IPS-15b (cell line): ENCODE measurements at regions not wholly inside any gene's neighbourhood (a gene's known extent, or its start where the extent isn't known, plus 50 kb on each side); places are given as distances from the start of the nearest gene placed in this dataset.

Experiments
- H3K27me3 ChIP-seq: one replicate; pipeline ENCODE4 v1.6.1; 2013; ENCODE audit warnings: low read length; ENCODE audit not compliant: control insufficient read depth, insufficient read depth
- H3K36me3 ChIP-seq: one replicate; pipeline ENCODE4 v1.6.1; 2013; ENCODE audit warnings: low read length; ENCODE audit not compliant: control insufficient read depth, insufficient read depth
- H3K4me1 ChIP-seq: one replicate; pipeline ENCODE4 v1.6.1; 2013; ENCODE audit warnings: mild to moderate bottlenecking, low read length; ENCODE audit not compliant: control insufficient read depth, insufficient read depth
- H3K4me3 ChIP-seq: one replicate; pipeline ENCODE4 v1.5.1; 2013; ENCODE audit warnings: low read depth, low read length
- H3K9ac ChIP-seq: one replicate; pipeline ENCODE4 v1.6.1; 2013; ENCODE audit warnings: low read depth, mild to moderate bottlenecking, low read length
- H3K9me3 ChIP-seq: one replicate; pipeline ENCODE4 v1.6.1; 2013; ENCODE audit warnings: mild to moderate bottlenecking, low read length; ENCODE audit not compliant: control insufficient read depth, insufficient read depth

DNA sequence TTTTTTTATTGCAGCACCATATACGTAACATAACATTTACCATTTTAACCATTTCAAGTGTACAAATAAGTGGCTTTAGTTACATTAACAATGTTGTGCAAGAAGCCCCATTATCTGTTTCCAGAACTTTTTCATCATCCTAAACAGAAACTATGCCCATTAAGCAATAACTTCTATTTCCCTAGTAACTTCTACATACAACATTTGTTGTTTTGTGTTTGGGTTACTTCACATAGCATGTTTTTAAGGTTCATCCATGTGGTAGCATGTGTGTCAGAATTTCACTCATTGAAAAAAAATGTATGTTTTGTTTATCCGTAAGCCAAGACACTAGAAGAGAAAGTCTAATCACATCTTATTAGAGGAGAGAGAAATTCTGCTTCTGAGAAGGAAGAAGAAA lies 450.5 kb upstream of the PDZRN3 start:
- Histone ChIP-seq H3K4me3 (no peak overlapping the region), H3K36me3 (no peaks in the 10 kb centered on the region), H3K9ac (no peak overlapping the region), H3K9me3 (no peaks in the 10 kb centered on the region), H3K4me1 (no peaks in the 10 kb centered on the region), H3K27me3 (no peaks in the 10 kb centered on the region)

DNA sequence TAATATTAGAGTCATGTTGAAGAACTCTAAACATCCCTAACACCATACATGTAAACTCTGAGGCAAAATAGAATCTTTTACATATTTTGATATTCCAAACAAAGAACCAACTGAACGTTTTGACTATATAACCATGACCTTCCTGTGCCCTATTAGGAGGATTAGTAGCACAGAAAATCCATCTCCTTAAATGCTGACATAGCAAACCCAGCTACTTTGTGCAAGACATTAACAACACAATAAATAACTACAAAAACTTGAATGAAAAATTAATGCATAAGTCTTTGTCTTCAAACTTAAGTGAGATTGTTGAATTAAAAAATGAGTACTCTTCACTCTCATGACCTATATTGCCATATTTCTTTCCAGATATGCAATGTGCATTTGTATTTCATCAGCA lies 450.0 kb upstream of the PDZRN3 start:
- no peaks in the 10 kb centered on the region for H3K9me3 ChIP-seq
- H3K36me3 ChIP-seq: no peaks in the 10 kb centered on the region
- no peaks in the 10 kb centered on the region for H3K4me1 ChIP-seq
- H3K9ac ChIP-seq: no peak overlapping the region
- H3K27me3 ChIP-seq: no peaks in the 10 kb centered on the region
- H3K4me3 ChIP-seq: no peak overlapping the region

DNA sequence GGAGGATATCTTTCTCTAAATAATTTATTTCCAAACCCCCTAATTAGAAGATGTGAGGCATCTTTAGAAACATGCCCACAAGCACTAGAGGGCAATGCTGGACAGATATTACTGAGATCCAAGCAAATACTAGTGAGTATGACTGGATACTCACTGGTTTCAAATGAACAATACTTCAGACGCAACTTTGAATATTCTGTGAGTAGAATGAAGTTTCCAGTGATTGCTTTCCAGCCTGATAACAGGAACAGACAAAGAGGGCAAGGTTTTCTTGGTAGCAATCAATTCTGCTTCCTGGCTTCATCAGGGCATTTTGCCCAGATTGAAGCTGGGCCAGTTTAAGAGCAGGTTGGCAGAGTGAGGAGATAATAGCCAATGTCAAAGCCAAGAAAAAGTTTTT lies 442.6 kb upstream of the PDZRN3 start:
- Histone ChIP-seq H3K9me3 (no peaks in the 10 kb centered on the region), H3K36me3 (no peaks in the 10 kb centered on the region), H3K4me1 (no peaks in the 10 kb centered on the region), H3K27me3 (no peaks in the 10 kb centered on the region), H3K4me3 (no peak overlapping the region), H3K9ac (no peak overlapping the region)

DNA sequence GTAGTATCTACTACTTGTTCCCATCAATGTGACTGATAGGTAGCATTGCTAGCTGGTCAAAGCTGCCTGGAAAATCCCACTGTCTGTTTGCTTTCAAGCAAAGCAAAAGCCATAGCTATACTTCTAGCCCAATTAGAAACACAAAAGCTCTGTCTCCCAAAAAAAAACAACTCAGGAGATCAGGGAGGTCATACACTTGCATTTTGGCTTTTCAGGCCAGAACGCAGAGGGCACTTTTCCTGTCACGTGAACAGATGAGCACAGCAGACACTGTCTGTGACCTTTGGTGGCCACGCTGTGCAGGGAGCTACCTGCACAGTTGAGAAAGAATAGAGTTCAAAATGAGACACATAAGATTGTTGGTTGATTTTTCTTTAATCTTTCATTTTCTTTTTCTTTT lies 441.7 kb upstream of the PDZRN3 start:
- Histone ChIP-seq H3K4me3 (no peak overlapping the region), H3K36me3 (no peaks in the 10 kb centered on the region), H3K4me1 (no peaks in the 10 kb centered on the region), H3K27me3 (no peaks in the 10 kb centered on the region), H3K9me3 (no peaks in the 10 kb centered on the region), H3K9ac (no peak overlapping the region)

DNA sequence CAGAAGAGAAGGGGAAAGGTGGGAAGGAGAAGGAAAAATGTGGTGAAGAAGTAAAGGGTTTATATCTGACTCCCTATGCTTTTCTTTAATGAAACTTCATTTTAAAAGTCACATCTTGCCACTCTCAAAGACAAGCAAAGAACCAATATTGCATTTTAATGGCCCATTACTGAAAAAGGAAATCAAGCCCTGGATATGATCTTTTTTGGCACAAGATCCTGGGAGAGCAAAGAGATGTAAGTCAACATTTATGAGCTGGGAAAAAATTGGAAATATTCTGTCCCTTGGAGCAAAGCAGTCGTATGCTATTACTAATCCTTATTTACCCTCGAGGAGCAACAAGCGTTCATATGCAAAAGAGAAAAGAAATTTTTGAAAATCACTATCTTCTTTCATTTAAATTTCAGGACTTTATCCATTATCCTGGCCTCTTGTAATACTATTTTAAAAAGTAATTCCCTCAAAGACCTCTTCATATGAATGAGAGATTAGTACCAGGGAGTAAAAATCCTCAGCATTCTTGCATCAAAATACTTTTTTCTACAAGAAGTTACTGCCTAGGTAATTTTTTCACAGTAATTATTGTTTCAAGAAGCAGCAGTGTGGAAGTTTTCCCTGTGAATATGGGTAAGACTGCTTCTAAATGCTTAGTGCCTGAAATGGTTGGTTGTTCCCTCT lies 435.3 kb upstream of the PDZRN3 start:
- Histone ChIP-seq H3K4me1 (peaks cover 2% of the 10 kb centered on the region), H3K9ac (no peak overlapping the region), H3K4me3 (no peak overlapping the region), H3K36me3 (no peaks in the 10 kb centered on the region), H3K27me3 (no peaks in the 10 kb centered on the region), H3K9me3 (no peaks in the 10 kb centered on the region)

DNA sequence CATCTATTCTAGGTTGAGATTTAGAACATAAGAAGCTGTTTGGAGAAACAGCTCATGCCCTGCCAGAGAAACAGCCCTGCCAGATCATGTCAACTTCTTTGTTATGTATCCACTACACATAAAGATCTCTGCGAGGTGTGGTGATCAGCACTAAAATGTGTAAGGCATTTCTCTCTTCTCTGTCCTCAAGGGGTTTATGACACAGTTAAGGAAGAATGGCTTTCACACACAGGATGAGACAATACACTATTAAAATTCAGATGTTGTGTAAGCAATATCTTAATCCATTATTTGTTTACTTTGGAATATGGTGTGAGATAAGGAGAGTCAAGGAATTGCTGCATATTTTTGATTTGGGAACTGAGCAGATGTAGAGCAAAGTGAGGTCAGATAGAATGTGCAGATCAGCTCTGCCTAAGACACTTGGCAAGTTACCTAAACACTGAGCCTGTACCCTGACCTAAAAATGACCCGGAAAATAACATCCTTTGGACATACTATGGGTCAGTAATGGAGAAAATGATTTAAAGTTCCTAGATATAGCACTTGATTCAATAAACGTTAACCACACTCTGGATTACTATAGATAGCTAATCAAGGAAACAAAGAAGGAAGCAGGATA lies 434.7 kb upstream of the PDZRN3 start:
- Histone ChIP-seq H3K4me3 (no peak overlapping the region), H3K36me3 (no peaks in the 10 kb centered on the region), H3K9me3 (no peaks in the 10 kb centered on the region), H3K27me3 (no peaks in the 10 kb centered on the region), H3K9ac (no peak overlapping the region), H3K4me1 (peaks cover 8% of the 10 kb centered on the region)

DNA sequence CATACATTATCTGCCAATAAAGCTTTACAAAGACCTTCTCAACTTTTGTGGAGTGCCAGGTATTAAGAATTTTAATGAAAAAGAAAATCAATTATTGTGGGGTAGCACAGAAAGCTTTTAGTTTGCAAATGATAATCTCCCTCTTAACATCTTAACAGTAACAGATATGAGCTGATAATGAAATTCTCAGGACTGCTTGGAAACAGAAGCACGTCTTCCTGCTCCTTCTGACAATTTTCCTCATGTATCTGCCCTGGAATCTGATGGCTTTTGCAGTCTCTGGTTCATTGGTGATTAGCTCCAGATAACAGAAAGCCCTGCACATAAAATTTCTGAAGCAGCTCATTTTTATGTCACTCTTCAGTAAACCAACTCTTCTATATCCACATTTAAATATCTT lies 432.4 kb upstream of the PDZRN3 start:
- Histone ChIP-seq H3K9me3 (no peaks in the 10 kb centered on the region), H3K36me3 (no peaks in the 10 kb centered on the region), H3K4me1 (peaks cover 8% of the 10 kb centered on the region), H3K4me3 (no peak overlapping the region), H3K9ac (no peak overlapping the region), H3K27me3 (no peaks in the 10 kb centered on the region)

DNA sequence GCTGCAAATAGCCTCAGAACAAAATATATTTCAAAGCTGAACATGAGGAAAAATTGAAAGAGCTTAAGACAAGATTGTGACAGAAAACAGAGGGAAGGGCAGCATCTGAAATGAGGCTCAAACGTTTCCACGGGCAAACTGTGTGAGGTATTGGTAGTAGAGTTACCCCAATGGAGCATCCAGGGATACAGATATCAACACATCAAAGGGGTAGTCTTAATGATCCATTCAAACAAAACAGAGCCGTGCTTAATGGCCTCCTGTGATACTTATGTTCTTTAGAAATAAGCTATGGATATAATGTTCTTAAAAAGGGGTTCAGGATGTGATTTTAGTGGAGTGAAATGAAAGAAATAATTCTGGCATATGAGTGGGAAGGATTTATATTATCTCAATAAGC lies 430.3 kb upstream of the PDZRN3 start:
- H3K9me3 ChIP-seq: no peaks in the 10 kb centered on the region
- H3K4me1 ChIP-seq: peaks cover 8% of the 10 kb centered on the region
- H3K27me3 ChIP-seq: no peaks in the 10 kb centered on the region
- H3K9ac ChIP-seq: no peak overlapping the region
- H3K4me3 ChIP-seq: no peak overlapping the region
- no peaks in the 10 kb centered on the region for H3K36me3 ChIP-seq

DNA sequence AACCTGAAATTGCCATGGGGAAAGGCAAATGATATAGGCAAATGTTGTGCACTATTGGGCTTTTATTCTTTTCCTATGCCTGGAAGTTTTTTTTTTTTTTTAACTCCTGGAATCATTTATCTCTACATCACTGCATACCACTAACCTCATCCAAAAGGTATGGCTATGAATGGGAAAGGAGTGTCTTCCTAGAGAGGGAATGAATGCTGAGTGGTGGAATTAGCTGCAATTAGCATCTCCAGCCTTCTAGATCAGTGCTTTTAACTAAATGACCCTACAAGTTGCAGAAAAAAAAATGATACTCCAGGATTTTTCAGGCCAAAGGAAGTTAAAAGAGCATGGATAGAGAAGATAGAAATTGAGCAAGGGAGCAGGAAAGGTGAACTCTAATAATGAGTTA lies 429.8 kb upstream of the PDZRN3 start:
- Histone ChIP-seq H3K9ac (no peak overlapping the region), H3K4me1 (peaks cover 8% of the 10 kb centered on the region), H3K27me3 (no peaks in the 10 kb centered on the region), H3K4me3 (no peak overlapping the region), H3K36me3 (no peaks in the 10 kb centered on the region), H3K9me3 (no peaks in the 10 kb centered on the region)

DNA sequence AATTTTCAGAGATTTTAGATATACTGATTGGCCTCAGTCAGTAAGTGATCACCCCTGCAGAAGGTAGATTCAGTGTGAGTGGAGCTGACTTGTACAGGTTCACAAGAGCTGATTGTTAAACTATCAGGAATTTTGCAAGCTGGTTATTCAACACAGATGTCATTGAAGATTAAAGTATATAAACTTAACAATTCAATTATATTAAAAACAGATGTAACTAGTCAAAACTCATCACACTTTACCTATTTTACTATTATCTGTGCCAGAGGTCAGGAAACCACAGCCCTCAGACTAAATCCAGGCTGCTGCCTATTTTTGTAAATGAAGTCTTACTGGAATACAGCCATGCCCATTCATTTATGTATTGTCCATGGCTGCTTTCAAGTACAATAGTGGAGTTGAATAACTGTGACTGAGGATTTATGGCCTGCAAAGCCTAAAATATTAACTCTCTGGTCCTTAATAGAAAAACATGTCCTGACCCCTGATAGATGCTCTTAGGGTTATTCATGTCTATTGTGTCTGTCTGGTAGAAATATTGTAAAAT lies 429.3 kb upstream of the PDZRN3 start:
- H3K36me3 ChIP-seq: no peaks in the 10 kb centered on the region
- H3K27me3 ChIP-seq: no peaks in the 10 kb centered on the region
- no peaks in the 10 kb centered on the region for H3K9me3 ChIP-seq
- H3K4me3 ChIP-seq: no peak overlapping the region
- no peak overlapping the region for H3K9ac ChIP-seq
- H3K4me1 ChIP-seq: peaks cover 8% of the 10 kb centered on the region

DNA sequence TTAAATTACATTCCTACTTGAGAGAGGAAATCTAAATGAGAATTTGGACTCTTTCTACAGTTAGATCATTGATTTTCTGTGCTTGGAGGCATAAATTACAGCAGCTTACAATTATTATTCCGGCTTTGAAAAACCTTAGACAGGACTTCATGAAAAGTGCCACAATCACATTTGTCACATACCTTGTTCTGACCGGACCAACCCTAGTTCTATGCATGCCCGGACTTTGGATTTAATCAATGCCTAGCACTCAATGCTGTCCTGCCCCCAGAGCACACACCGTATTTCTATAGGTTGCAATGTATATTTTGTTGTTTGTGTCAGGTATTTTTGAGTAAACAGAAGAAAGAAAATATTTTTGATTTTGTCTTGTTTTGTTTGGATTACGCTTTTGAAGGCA lies 424.7 kb upstream of the PDZRN3 start:
- H3K9ac ChIP-seq: no peak overlapping the region
- H3K4me3 ChIP-seq: no peak overlapping the region
- no peaks in the 10 kb centered on the region for H3K36me3 ChIP-seq
- H3K27me3 ChIP-seq: no peaks in the 10 kb centered on the region
- no peaks in the 10 kb centered on the region for H3K9me3 ChIP-seq
- H3K4me1 ChIP-seq: no peaks in the 10 kb centered on the region

DNA sequence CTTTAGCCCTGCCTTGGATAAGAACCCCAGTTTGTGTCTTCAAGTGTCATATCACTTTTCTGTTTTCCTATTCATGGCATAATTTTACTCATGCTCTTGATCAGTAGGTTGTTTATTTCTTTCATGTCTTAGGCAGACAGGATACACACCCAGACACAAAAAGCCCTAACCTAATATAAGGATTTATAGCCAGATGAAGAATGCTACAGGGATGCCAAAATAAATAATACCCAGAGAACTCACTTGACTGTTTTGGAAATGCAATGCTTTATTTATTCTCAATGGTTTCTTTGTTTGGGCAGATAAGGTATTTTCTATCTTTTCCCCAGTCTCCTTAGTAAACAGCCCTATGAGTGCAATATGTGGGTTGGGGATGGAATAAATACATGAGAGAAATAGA lies 424.0 kb upstream of the PDZRN3 start:
- Histone ChIP-seq H3K9ac (no peak overlapping the region), H3K36me3 (no peaks in the 10 kb centered on the region), H3K9me3 (no peaks in the 10 kb centered on the region), H3K4me1 (no peaks in the 10 kb centered on the region), H3K4me3 (no peak overlapping the region), H3K27me3 (no peaks in the 10 kb centered on the region)
